NOMO-1 treated with DMSO at 0.1 percent for 48 hours (cell line): ENCODE measurements at regions not wholly inside any gene's neighbourhood (a gene's known extent, or its start where the extent isn't known, plus 50 kb on each side); places are given as distances from the start of the nearest gene placed in this dataset.

Experiments
- DNase-seq: peaks from one replicate; lab custom pipeline; 2025; ENCODE audit not compliant: unreplicated experiment; lab: John Stamatoyannopoulos, UW

- DNase-seq: no peak
Measured at GRCh38 chr15:100810229-100810628, 69.4 kb upstream of the ALDH1A3 start.

DNA sequence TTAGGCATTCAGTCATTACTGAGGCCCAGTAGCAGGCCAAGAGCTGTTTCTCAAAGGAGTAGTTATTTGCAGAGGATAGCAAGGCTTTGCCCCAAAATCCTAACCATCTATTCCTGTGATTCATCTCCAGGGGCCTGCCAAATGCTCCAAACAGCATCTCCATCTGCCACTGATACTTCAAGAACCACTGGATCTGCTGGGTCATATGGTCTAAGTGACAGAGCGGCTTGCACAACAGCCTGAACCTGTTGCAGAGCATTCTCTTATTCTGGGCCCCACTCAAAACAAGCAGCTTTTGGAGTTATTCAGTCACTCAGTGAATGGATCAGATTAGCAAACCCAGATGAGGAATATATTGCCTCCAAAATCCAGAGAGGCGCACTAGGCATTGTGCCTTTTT lies 68.8 kb upstream of the ALDH1A3 start:
- DNase-seq: no peak

DNA sequence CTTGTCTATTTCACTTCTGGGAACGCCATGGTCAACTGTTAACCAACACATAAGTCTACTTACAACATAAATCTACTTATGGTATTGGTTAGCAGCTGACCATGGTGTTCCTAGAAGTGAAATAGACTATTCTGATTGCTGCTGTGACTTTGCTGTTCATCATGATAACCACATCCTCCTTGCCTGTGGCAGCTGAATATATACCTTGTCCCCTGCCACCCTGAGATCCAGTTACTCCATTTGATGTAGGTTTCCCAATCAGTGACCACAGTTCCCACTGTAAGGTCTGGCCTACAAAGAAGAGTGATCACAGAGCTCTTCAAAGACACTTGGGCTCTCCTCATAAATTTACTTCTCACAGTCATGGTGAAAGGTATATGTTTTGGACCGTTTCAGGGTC lies 66.8 kb upstream of the ALDH1A3 start:
- peak; percentile 97 for DNase-seq

DNA sequence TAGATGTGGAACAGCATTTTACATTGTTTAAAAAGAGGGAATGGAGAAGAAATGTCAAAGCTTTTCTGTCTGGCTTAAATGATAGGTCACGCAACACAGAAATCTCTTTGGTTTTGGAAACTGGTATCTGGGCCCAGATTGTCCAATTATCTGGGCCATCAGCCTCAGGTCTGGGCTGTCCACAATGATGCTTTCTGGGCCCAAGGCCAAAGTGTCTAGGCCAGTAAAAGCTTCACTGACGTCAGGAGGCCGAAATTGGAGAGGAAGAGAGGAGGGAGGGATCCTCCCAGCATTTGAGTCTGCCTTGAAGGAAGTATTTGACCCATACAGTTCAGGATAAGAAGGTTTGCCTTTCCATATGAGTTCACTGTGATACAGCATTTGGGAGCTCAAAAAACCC lies 60.7 kb upstream of the ALDH1A3 start:
- no peak for DNase-seq

- DNase-seq: no peak
Measured at GRCh38 chr15:100820528-100820927, 59.1 kb upstream of the ALDH1A3 start.

DNA sequence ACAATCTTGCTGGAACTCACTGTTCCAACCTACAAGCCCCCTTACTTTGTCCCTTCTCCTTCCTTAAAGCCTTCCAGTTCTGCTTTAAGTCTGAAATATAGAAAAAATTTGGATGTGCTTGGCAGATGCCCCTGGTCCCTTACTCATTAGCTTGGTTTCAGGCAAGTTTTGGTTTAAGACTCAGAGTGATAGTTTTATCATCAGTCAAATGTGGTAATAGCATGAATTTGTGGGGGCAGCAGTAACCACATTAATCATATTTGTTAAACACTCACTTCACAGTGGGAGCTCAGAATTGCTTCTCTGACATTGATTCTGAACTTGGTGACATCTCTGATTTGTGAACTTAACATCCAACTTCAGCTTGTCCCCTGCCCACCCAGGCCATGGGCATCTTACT lies 58.3 kb upstream of the ALDH1A3 start:
- DNase-seq: no peak

DNA sequence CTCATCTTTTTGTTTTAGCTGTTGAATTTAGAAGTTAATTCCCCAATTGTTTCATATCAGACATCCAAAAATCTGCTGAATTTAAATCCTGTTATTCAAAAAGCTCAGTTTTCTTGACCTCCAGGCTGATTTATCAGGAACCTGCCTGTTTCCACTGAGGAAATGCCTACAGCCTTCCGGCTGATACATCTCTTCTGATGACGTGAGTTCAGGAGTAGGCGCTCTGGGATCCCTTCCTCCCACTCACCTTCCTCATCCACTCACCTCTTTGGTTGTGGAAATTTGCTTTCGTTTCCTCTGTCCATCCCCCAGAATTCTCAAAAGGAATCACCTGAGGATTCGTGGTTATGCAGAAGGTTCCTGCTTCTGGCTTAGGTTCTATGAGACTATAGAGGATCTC lies 55.4 kb upstream of the ALDH1A3 start:
- DNase-seq: no peak

DNA sequence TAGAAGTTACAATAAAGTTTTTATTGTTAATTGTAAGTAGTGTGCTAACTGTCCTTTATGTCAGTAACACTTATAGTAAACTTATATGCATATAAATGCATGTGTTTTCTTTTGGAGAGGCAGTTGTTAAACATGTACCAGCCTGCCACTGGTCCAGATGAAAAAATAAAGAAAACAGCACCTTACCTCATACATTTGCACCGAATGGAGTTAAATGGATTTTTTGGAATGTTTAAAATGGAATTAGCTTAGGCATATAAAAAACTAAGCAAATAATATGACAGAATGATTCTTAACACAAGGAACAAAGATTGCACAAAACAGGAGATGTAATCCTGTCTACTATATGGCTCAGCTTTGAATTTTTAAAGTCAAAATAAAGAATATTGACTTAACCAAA lies 50.2 kb upstream of the ALDH1A3 start:
- DNase-seq: no peak
